ENCODE measurements at regions not wholly inside any gene's neighbourhood (a gene's known extent, or its start where the extent isn't known, plus 50 kb on each side); places are given as distances from the start of the nearest gene placed in this dataset.
A peak's percentile ranks its signal among the peaks of the same experiment; 100 is the strongest.

GRCh38 chr3:106290304-106290997 is 421.6 kb upstream of the CBLB start:
- no peak for TF ChIP-seq CTCF (IDR thresholded peaks at IDR 0.05; ENCODE audit: unreplicated experiment in 3 of 3)
- H3K36me3 Mint-ChIP-seq (ENCODE audit: low read depth), result no peaks in the 10 kb centered on the region
- H3K9me3 Mint-ChIP-seq, result peaks cover 4% of the 10 kb centered on the region
- no peak overlapping the region for H3K4me3 Mint-ChIP-seq
- H3K27ac Mint-ChIP-seq, result peak overlapping the region; percentile 88 to 89 (median 88)
- H3K27me3 Mint-ChIP-seq (ENCODE audit: low read depth), result no peaks in the 10 kb centered on the region
- H3K4me1 Mint-ChIP-seq, result peaks cover 46% of the 10 kb centered on the region

- Mint-ChIP-seq H3K9me3 (no peaks in the 10 kb centered on the region), H3K27me3 (ENCODE audit: low read depth) (no peaks in the 10 kb centered on the region), H3K4me1 (peaks cover 49% of the 10 kb centered on the region)
Observed at GRCh38 chr3:106293161-106293560, 424.3 kb upstream of the CBLB start.

GRCh38 chr3:106294121-106294520 is 425.3 kb upstream of the CBLB start:
- no peak overlapping the region for H3K27ac Mint-ChIP-seq
- H3K4me1 Mint-ChIP-seq, result peaks cover 41% of the 10 kb centered on the region
- H3K9me3 Mint-ChIP-seq, result no peaks in the 10 kb centered on the region
- no peaks in the 10 kb centered on the region for H3K36me3 Mint-ChIP-seq (ENCODE audit: low read depth)
- no peak for TF ChIP-seq CTCF (IDR thresholded peaks at IDR 0.05; ENCODE audit: unreplicated experiment in 3 of 3)
- H3K27me3 Mint-ChIP-seq (ENCODE audit: low read depth), result no peaks in the 10 kb centered on the region
- no peak overlapping the region for H3K4me3 Mint-ChIP-seq

More at GRCh38 chr3:106293161-106293560, 424.3 kb upstream of the CBLB start:
- no peak for TF ChIP-seq CTCF (IDR thresholded peaks at IDR 0.05; ENCODE audit: unreplicated experiment in 3 of 3)
- H3K36me3 Mint-ChIP-seq (ENCODE audit: low read depth), result no peaks in the 10 kb centered on the region
- H3K4me3 Mint-ChIP-seq, result no peak overlapping the region
- peak overlapping the region in 2 of 3 experiments; percentile 44 to 69 for H3K27ac Mint-ChIP-seq

GRCh38 chr3:106296062-106296461 is 427.2 kb upstream of the CBLB start:
- H3K9me3 Mint-ChIP-seq, result no peaks in the 10 kb centered on the region
- no peak for TF ChIP-seq CTCF (IDR thresholded peaks at IDR 0.05; ENCODE audit: unreplicated experiment in 3 of 3)
- no peak overlapping the region for H3K4me3 Mint-ChIP-seq
- peak overlapping the region; percentile 77 to 87 (median 85) for H3K27ac Mint-ChIP-seq
- H3K27me3 Mint-ChIP-seq (ENCODE audit: low read depth), result no peaks in the 10 kb centered on the region
- no peaks in the 10 kb centered on the region for H3K36me3 Mint-ChIP-seq (ENCODE audit: low read depth)
- peaks cover 25% of the 10 kb centered on the region for H3K4me1 Mint-ChIP-seq

GRCh38 chr3:106299300-106300098 is 430.7 kb upstream of the CBLB start:
- Mint-ChIP-seq H3K27ac (no peak overlapping the region), H3K36me3 (ENCODE audit: low read depth) (no peaks in the 10 kb centered on the region), H3K4me1 (peaks cover 12% of the 10 kb centered on the region), H3K9me3 (no peaks in the 10 kb centered on the region), H3K4me3 (no peak overlapping the region), H3K27me3 (ENCODE audit: low read depth) (no peaks in the 10 kb centered on the region)
- no peak for TF ChIP-seq CTCF (IDR thresholded peaks at IDR 0.05; ENCODE audit: unreplicated experiment in 3 of 3)
